ENCODE measurements at regions not wholly inside any gene's neighbourhood (a gene's known extent, or its start where the extent isn't known, plus 50 kb on each side); places are given as distances from the start of the nearest gene placed in this dataset.

GRCh38 chr15:70260580-70260979 is 162.9 kb upstream of the TLE3 start:
- BruUV-seq (replicated peaks): no TSS peak
- H3K27ac ChIP-seq (ENCODE audit: low read depth, low read length, poor library complexity, severe bottlenecking): no peak overlapping the region
- intact Hi-C loops (cut with micrococcal nuclease; ENCODE audit: unreplicated experiment): no loop called here
- H3K27me3 ChIP-seq (replicated peaks; ENCODE audit: insufficient read depth, low read depth, low read length, poor library complexity): no peaks in the 10 kb centered on the region
- POLR2A ChIA-PET (ENCODE audit: low non-redundant PET): no interaction called here
- H3K36me3 ChIP-seq (ENCODE audit: insufficient read depth, low read length, poor library complexity, severe bottlenecking): no peaks in the 10 kb centered on the region
- H3K9me3 ChIP-seq (ENCODE audit: low read depth, low read length, poor library complexity, severe bottlenecking): no peaks in the 10 kb centered on the region
- DNase-seq (ENCODE audit: low spot score): no peak
- CTCF ChIA-PET: no interaction called here
- H3K4me1 ChIP-seq (ENCODE audit: insufficient read depth, low read length, poor library complexity, severe bottlenecking): peaks cover 13% of the 10 kb centered on the region
- TF ChIP-seq EZH2 (IDR thresholded peaks at IDR 0.05; ENCODE audit: borderline replicate concordance, low read depth, low read length, poor library complexity, severe bottlenecking): no peak
- TF ChIP-seq, protein P1, sequence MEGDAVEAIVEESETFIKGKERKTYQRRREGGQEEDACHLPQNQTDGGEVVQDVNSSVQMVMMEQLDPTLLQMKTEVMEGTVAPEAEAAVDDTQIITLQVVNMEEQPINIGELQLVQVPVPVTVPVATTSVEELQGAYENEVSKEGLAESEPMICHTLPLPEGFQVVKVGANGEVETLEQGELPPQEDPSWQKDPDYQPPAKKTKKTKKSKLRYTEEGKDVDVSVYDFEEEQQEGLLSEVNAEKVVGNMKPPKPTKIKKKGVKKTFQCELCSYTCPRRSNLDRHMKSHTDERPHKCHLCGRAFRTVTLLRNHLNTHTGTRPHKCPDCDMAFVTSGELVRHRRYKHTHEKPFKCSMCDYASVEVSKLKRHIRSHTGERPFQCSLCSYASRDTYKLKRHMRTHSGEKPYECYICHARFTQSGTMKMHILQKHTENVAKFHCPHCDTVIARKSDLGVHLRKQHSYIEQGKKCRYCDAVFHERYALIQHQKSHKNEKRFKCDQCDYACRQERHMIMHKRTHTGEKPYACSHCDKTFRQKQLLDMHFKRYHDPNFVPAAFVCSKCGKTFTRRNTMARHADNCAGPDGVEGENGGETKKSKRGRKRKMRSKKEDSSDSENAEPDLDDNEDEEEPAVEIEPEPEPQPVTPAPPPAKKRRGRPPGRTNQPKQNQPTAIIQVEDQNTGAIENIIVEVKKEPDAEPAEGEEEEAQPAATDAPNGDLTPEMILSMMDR (conservative IDR thresholded peaks at IDR 0.05; ENCODE audit: low read depth, low read length): no peak
- H3K4me3 ChIP-seq (ENCODE audit: low read depth, low read length, poor library complexity, severe bottlenecking): no peak overlapping the region

GRCh38 chr15:70259640-70260508 is 162.2 kb upstream of the TLE3 start:
- intact Hi-C loops (cut with micrococcal nuclease; ENCODE audit: unreplicated experiment): no loop called here
- Histone ChIP-seq H3K4me3 (ENCODE audit: low read depth, low read length, poor library complexity, severe bottlenecking) (no peak overlapping the region), H3K4me1 (ENCODE audit: insufficient read depth, low read length, poor library complexity, severe bottlenecking) (peaks cover 13% of the 10 kb centered on the region), H3K9me3 (ENCODE audit: low read depth, low read length, poor library complexity, severe bottlenecking) (no peaks in the 10 kb centered on the region), H3K27me3 (replicated peaks; ENCODE audit: insufficient read depth, low read depth, low read length, poor library complexity) (no peaks in the 10 kb centered on the region), H3K36me3 (ENCODE audit: insufficient read depth, low read length, poor library complexity, severe bottlenecking) (no peaks in the 10 kb centered on the region), H3K27ac (ENCODE audit: low read depth, low read length, poor library complexity, severe bottlenecking) (no peak overlapping the region)
- ChIA-PET CTCF (no interaction called here), POLR2A (ENCODE audit: low non-redundant PET) (no interaction called here)
- BruUV-seq (replicated peaks): no TSS peak
- DNase-seq (ENCODE audit: low spot score): no peak
- TF ChIP-seq, protein P1 (conservative IDR thresholded peaks at IDR 0.05; ENCODE audit: low read depth, low read length): peak; percentile 40
- TF ChIP-seq EZH2 (IDR thresholded peaks at IDR 0.05; ENCODE audit: borderline replicate concordance, low read depth, low read length, poor library complexity, severe bottlenecking): no peak

DNA sequence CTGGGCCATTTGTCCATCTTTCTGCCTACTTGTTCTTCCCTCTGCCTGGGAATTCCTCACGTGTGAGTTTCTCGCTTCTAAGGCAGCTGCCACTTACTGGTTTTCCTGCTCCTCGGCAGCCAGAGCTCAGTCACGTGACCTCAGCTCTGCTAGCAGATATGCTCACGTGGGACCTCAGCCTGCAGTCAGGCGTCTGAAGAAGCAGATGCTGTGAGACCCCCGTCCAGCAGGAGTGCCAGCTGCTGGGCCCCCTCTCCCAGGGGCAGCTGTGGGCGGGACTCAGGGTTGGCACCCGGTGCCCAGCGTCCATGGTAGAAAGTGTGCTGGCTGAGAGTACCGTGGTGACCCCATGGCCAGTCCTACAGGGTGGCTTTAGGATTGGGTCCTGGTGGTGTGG is 161.3 kb upstream of the TLE3 start:
- intact Hi-C loops (cut with micrococcal nuclease; ENCODE audit: unreplicated experiment): no loop called here
- no peak for TF ChIP-seq EZH2 (IDR thresholded peaks at IDR 0.05; ENCODE audit: borderline replicate concordance, low read depth, low read length, poor library complexity, severe bottlenecking)
- TF ChIP-seq, protein P1 (conservative IDR thresholded peaks at IDR 0.05; ENCODE audit: low read depth, low read length): no peak
- Histone ChIP-seq H3K36me3 (ENCODE audit: insufficient read depth, low read length, poor library complexity, severe bottlenecking) (no peaks in the 10 kb centered on the region), H3K27ac (ENCODE audit: low read depth, low read length, poor library complexity, severe bottlenecking) (no peak overlapping the region), H3K4me3 (ENCODE audit: low read depth, low read length, poor library complexity, severe bottlenecking) (no peak overlapping the region), H3K27me3 (replicated peaks; ENCODE audit: insufficient read depth, low read depth, low read length, poor library complexity) (no peaks in the 10 kb centered on the region), H3K4me1 (ENCODE audit: insufficient read depth, low read length, poor library complexity, severe bottlenecking) (peaks cover 6% of the 10 kb centered on the region), H3K9me3 (ENCODE audit: low read depth, low read length, poor library complexity, severe bottlenecking) (no peaks in the 10 kb centered on the region)
- POLR2A ChIA-PET (ENCODE audit: low non-redundant PET): no interaction called here
- CTCF ChIA-PET: no interaction called here
- peak; percentile 37 for DNase-seq (ENCODE audit: low spot score)
- no TSS peak for BruUV-seq (replicated peaks)

Measured in A673 (cell line).